HEK293 (cell line): ENCODE measurements at regions not wholly inside any gene's neighbourhood (a gene's known extent, or its start where the extent isn't known, plus 50 kb on each side); places are given as distances from the start of the nearest gene placed in this dataset.

Experiments
- CTCF ChIA-PET: fragments of 350-600 bp; formaldehyde crosslinking; extraction: SDS; loops from one replicate; lab custom pipeline; 2021; ENCODE audit warnings: antibody characterized with exemption; lab: Yijun Ruan, JAX
- POLR2A ChIA-PET: fragments of 300-600 bp; formaldehyde crosslinking; extraction: SDS; loops from one replicate; lab custom pipeline; 2020; ENCODE audit warnings: antibody characterized with exemption, inconsistent platforms; lab: Yijun Ruan, JAX
- H3K27ac ChIP-seq: fragments of 200-500 bp; sonication (Bioruptor generic); 2 replicates; pipeline ENCODE4 v1.5.1; 2014; ENCODE audit warnings: low read depth, low read length, control low read depth, inconsistent platforms; ENCODE audit errors: extremely low read depth
- H3K36me3 ChIP-seq, 2 experiments: fragments of 200-500 bp in 1 of 2; sonication (Bioruptor generic) in 1 of 2; 1 replicate in 1 of 2; 2 replicates in 1 of 2; pipeline ENCODE4 v1.5.1; 2014 to 2017; ENCODE audit warnings: inconsistent platforms in 2 of 2, low read length in 2 of 2; ENCODE audit not compliant: control insufficient read depth in 2 of 2, insufficient read depth in 1 of 2
- H3K4me1 ChIP-seq: fragments of 200-500 bp; sonication (Bioruptor generic); 2 replicates; pipeline ENCODE4 v1.5.1; 2014; ENCODE audit warnings: mild to moderate bottlenecking, low read length, inconsistent platforms; ENCODE audit not compliant: control insufficient read depth, insufficient read depth
- H3K4me3 ChIP-seq: 2 replicates; pipeline ENCODE4 v1.5.1; 2011; ENCODE audit warnings: low read depth, mild to moderate bottlenecking, control low read depth, low read length, moderate library complexity
- H3K9me3 ChIP-seq: fragments of 200-500 bp; sonication (Bioruptor generic); 2 replicates; pipeline ENCODE4 v1.5.1; 2014; ENCODE audit warnings: low read depth, low read length, inconsistent platforms; ENCODE audit not compliant: control insufficient read depth, insufficient read depth
- KLF7 ChIP-seq: fragments of 450-650 bp; formaldehyde crosslinking; IDR thresholded peaks from 2 replicates; pipeline ENCODE4 v1.5.1; 2016; ENCODE audit warnings: missing biosample characterization, missing genetic modification characterization, borderline replicate concordance
- PRDM1 ChIP-seq: fragments of 450-650 bp; formaldehyde crosslinking; IDR thresholded peaks from 2 replicates; pipeline ENCODE4; 2016; ENCODE audit warnings: missing biosample characterization, missing genetic modification characterization
- REPIN1 ChIP-seq: fragments of 450-650 bp; formaldehyde crosslinking; IDR thresholded peaks from 2 replicates; pipeline ENCODE4 v1.5.1; 2017; ENCODE audit warnings: missing biosample characterization, missing genetic modification characterization, low read depth
- TRIM28 ChIP-seq: IDR thresholded peaks from 2 replicates; pipeline ENCODE4 v1.6.1; 2011; ENCODE audit warnings: low read length, control low read depth, borderline replicate concordance
- YY1 ChIP-seq: fragments of 450-650 bp; formaldehyde crosslinking; IDR thresholded peaks from 2 replicates; pipeline ENCODE4 v1.5.1; 2018; ENCODE audit warnings: missing biosample characterization, missing genetic modification characterization
- ZBTB1 ChIP-seq: fragments of 450-650 bp; formaldehyde crosslinking; IDR thresholded peaks from 2 replicates; pipeline ENCODE4 v1.5.1; 2016; ENCODE audit warnings: missing biosample characterization, missing genetic modification characterization
- ZBTB48 ChIP-seq: fragments of 450-650 bp; formaldehyde crosslinking; IDR thresholded peaks from 2 replicates; pipeline ENCODE4 v1.5.1; 2016; ENCODE audit warnings: missing biosample characterization, missing genetic modification characterization
- ZIC2 ChIP-seq: fragments of 450-650 bp; formaldehyde crosslinking; IDR thresholded peaks from 2 replicates; pipeline ENCODE4 v1.5.1; 2016; ENCODE audit warnings: missing biosample characterization, missing genetic modification characterization
- ZNF112 ChIP-seq: fragments of 450-650 bp; formaldehyde crosslinking; IDR thresholded peaks from 2 replicates; pipeline ENCODE4 v1.5.0; 2017; ENCODE audit warnings: missing biosample characterization, missing genetic modification characterization
- ZNF18 ChIP-seq: fragments of 450-650 bp; formaldehyde crosslinking; IDR thresholded peaks from 2 replicates; pipeline ENCODE4 v1.5.1; 2016; ENCODE audit warnings: missing biosample characterization, missing genetic modification characterization
- ZNF223 ChIP-seq: fragments of 450-650 bp; formaldehyde crosslinking; IDR thresholded peaks from 2 replicates; pipeline ENCODE4 v1.5.1; 2016; ENCODE audit warnings: missing biosample characterization, missing genetic modification characterization
- ZNF266 ChIP-seq: fragments of 450-650 bp; formaldehyde crosslinking; IDR thresholded peaks from 2 replicates; pipeline ENCODE4 v1.5.1; 2016; ENCODE audit warnings: missing biosample characterization, missing genetic modification characterization, low read depth
- ZNF302 ChIP-seq: fragments of 450-650 bp; formaldehyde crosslinking; IDR thresholded peaks from 2 replicates; pipeline ENCODE4 v1.5.1; 2016; ENCODE audit warnings: missing biosample characterization, missing genetic modification characterization, low read depth
- ZNF423 ChIP-seq: fragments of 450-650 bp; formaldehyde crosslinking; IDR thresholded peaks from 2 replicates; pipeline ENCODE4 v1.5.1; 2016; ENCODE audit warnings: missing biosample characterization, missing genetic modification characterization
- ZNF555 ChIP-seq: fragments of 450-650 bp; formaldehyde crosslinking; conservative IDR thresholded peaks from 2 replicates; pipeline ENCODE4 v1.5.1; 2017; ENCODE audit warnings: missing biosample characterization, mild to moderate bottlenecking, missing genetic modification characterization, inconsistent platforms
- ZNF561 ChIP-seq: fragments of 450-650 bp; IDR thresholded peaks from 2 replicates; pipeline ENCODE4 v1.5.1; 2018; ENCODE audit warnings: missing biosample characterization, missing genetic modification characterization, borderline replicate concordance
- ZNF585B ChIP-seq: fragments of 450-650 bp; formaldehyde crosslinking; IDR thresholded peaks from 2 replicates; pipeline ENCODE4 v1.5.1; 2016; ENCODE audit warnings: missing biosample characterization, missing genetic modification characterization
- ZNF610 ChIP-seq: fragments of 450-650 bp; formaldehyde crosslinking; IDR thresholded peaks from 2 replicates; pipeline ENCODE4 v1.5.1; 2016; ENCODE audit warnings: missing biosample characterization, missing genetic modification characterization, borderline replicate concordance
- ZNF621 ChIP-seq: fragments of 450-650 bp; formaldehyde crosslinking; IDR thresholded peaks from 2 replicates; pipeline ENCODE4 v1.5.1; 2017; ENCODE audit warnings: missing biosample characterization, missing genetic modification characterization
- ZNF626 ChIP-seq: fragments of 450-650 bp; sonication (Bioruptor Pico); formaldehyde crosslinking; IDR thresholded peaks from 2 replicates; pipeline ENCODE4 v1.5.1; 2018; ENCODE audit warnings: missing biosample characterization, missing genetic modification characterization, inconsistent platforms
- ZNF664 ChIP-seq: fragments of 450-650 bp; formaldehyde crosslinking; IDR thresholded peaks from 2 replicates; pipeline ENCODE4 v1.5.1; 2016; ENCODE audit warnings: missing biosample characterization, missing genetic modification characterization
- ZNF776 ChIP-seq: fragments of 450-650 bp; formaldehyde crosslinking; IDR thresholded peaks from 2 replicates; pipeline ENCODE4 v1.5.0; 2017; ENCODE audit warnings: missing biosample characterization, missing genetic modification characterization, borderline replicate concordance
- ZXDB ChIP-seq: fragments of 450-650 bp; formaldehyde crosslinking; IDR thresholded peaks from 2 replicates; pipeline ENCODE4 v1.5.1; 2016; ENCODE audit warnings: missing biosample characterization, missing genetic modification characterization
- TF ChIP-seq, protein P1 (sequence below): fragments of 450-650 bp; formaldehyde crosslinking; conservative IDR thresholded peaks from 2 replicates; pipeline ENCODE4 v1.5.1; 2016; ENCODE audit warnings: low read depth, missing biosample characterization, missing genetic modification characterization
- TF ChIP-seq, protein P2 (sequence below): fragments of 450-650 bp; formaldehyde crosslinking; IDR thresholded peaks from 2 replicates; pipeline ENCODE4 v1.5.1; 2016; ENCODE audit warnings: missing biosample characterization, missing genetic modification characterization

DNA sequence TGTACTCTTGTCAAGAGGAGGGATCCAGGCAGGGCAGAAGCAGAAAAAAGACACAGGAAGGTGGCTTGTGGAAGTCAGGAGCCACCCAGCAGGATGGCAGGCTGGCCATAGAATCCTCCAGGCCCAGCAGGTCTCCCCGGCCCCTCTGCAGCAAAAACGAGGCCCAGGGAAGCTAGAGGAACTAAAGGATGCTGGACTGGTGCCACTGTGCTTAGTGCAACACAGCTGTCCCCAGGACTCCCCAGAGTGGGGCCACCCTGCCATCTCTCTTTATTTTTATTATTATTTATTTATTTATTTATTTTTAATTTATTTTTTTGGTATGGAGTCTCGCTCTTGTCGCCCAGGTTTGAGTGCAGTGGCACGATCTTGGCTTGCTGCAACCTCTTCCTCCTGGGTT is 54.1 kb downstream of the PITPNM2 start:
- Histone ChIP-seq H3K4me1 (peaks cover 11% of the 10 kb centered on the region), H3K9me3 (no peaks in the 10 kb centered on the region), H3K27ac (no peak overlapping the region), H3K4me3 (no peak overlapping the region), H3K36me3 (no peaks in the 10 kb centered on the region)
- TF ChIP-seq TRIM28 (no peak), ZNF266 (tag by site-specific recombination) (no peak), REPIN1 (tag by site-specific recombination) (no peak), ZNF585B (no peak), ZNF664 (tag by site-specific recombination) (no peak), ZBTB1 (no peak), ZNF561 (tag by site-specific recombination) (no peak), ZNF626 (tag by site-specific recombination) (no peak), PRDM1 (tag by site-specific recombination) (no peak), ZBTB48 (tag by site-specific recombination) (no peak), ZIC2 (no peak)
- TF ChIP-seq, protein P1, sequence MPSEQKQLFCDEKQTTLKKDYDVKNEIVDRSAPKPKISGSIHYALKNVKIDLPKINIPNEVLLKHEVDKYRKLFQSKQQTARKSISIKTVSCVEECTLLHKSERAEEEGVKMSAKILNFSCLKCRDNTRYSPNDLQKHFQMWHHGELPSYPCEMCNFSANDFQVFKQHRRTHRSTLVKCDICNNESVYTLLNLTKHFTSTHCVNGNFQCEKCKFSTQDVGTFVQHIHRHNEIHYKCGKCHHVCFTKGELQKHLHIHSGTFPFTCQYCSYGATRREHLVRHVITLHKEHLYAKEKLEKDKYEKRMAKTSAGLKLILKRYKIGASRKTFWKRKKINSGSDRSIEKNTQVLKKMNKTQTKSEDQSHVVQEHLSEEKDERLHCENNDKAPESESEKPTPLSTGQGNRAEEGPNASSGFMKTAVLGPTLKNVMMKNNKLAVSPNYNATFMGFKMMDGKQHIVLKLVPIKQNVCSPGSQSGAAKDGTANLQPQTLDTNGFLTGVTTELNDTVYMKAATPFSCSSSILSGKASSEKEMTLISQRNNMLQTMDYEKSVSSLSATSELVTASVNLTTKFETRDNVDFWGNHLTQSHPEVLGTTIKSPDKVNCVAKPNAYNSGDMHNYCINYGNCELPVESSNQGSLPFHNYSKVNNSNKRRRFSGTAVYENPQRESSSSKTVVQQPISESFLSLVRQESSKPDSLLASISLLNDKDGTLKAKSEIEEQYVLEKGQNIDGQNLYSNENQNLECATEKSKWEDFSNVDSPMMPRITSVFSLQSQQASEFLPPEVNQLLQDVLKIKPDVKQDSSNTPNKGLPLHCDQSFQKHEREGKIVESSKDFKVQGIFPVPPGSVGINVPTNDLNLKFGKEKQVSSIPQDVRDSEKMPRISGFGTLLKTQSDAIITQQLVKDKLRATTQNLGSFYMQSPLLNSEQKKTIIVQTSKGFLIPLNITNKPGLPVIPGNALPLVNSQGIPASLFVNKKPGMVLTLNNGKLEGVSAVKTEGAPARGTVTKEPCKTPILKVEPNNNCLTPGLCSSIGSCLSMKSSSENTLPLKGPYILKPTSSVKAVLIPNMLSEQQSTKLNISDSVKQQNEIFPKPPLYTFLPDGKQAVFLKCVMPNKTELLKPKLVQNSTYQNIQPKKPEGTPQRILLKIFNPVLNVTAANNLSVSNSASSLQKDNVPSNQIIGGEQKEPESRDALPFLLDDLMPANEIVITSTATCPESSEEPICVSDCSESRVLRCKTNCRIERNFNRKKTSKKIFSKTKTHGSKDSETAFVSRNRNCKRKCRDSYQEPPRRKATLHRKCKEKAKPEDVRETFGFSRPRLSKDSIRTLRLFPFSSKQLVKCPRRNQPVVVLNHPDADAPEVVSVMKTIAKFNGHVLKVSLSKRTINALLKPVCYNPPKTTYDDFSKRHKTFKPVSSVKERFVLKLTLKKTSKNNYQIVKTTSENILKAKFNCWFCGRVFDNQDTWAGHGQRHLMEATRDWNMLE (tag by site-specific recombination): no peak
- TF ChIP-seq, protein P2, sequence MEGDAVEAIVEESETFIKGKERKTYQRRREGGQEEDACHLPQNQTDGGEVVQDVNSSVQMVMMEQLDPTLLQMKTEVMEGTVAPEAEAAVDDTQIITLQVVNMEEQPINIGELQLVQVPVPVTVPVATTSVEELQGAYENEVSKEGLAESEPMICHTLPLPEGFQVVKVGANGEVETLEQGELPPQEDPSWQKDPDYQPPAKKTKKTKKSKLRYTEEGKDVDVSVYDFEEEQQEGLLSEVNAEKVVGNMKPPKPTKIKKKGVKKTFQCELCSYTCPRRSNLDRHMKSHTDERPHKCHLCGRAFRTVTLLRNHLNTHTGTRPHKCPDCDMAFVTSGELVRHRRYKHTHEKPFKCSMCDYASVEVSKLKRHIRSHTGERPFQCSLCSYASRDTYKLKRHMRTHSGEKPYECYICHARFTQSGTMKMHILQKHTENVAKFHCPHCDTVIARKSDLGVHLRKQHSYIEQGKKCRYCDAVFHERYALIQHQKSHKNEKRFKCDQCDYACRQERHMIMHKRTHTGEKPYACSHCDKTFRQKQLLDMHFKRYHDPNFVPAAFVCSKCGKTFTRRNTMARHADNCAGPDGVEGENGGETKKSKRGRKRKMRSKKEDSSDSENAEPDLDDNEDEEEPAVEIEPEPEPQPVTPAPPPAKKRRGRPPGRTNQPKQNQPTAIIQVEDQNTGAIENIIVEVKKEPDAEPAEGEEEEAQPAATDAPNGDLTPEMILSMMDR: no peak
- POLR2A ChIA-PET: no interaction called here
- CTCF ChIA-PET: no interaction called here

DNA sequence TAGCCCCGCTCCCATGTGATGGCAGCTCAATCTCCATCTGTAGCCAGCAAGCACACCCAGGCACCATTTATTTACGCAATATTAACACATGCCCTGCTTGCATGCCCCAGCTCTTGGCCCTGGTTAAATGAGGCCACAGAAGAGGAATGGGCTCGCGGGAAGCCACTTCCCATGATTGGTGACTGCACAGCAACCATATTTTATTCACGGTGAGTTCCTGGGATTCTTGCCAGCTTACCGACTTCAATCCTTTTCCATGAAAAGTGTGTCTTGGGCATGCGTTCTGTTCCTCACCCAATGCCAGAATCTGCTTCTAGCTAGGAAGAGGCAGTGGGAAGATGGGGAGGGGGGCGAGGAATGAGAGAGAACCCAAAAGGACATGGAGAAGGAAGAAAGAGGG is 54.7 kb downstream of the PITPNM2 start:
- no peaks in the 10 kb centered on the region for H3K36me3 ChIP-seq
- CTCF ChIA-PET: no interaction called here
- H3K4me1 ChIP-seq: peaks cover 11% of the 10 kb centered on the region
- H3K9me3 ChIP-seq: no peaks in the 10 kb centered on the region
- H3K4me3 ChIP-seq: no peak overlapping the region
- TF ChIP-seq KLF7 (tag by site-specific recombination): no peak
- no peak for TF ChIP-seq ZNF776 (tag by site-specific recombination)
- no peak for TF ChIP-seq ZNF610 (tag by site-specific recombination)
- no peak for TF ChIP-seq ZNF302
- TF ChIP-seq ZXDB (tag by site-specific recombination): no peak
- TF ChIP-seq ZNF112 (tag by site-specific recombination): no peak
- no peak for TF ChIP-seq ZNF621 (tag by site-specific recombination)
- no peak for TF ChIP-seq YY1
- TF ChIP-seq ZNF555: no peak
- TF ChIP-seq ZNF223 (tag by site-specific recombination): no peak
- no peak for TF ChIP-seq ZNF18 (tag by site-specific recombination)
- TF ChIP-seq ZNF423 (tag by site-specific recombination): no peak
- POLR2A ChIA-PET: no interaction called here
- no peak overlapping the region for H3K27ac ChIP-seq
